H1 (cell line): ENCODE measurements at regions not wholly inside any gene's neighbourhood (a gene's known extent, or its start where the extent isn't known, plus 50 kb on each side); places are given as distances from the start of the nearest gene placed in this dataset.

Experiments used
- CTCF ChIA-PET: fragments of 300-600 bp; sonication (Branson Sonifier 250); formaldehyde crosslinking; loops from one replicate; lab custom pipeline; 2021; ENCODE audit not compliant: partially characterized antibody; lab: Charles Lee
- POLR2A ChIA-PET: fragments of 300-600 bp; sonication (Branson Sonifier 250); formaldehyde crosslinking; loops from one replicate; lab custom pipeline; 2021; ENCODE audit warnings: inconsistent platforms; ENCODE audit not compliant: partially characterized antibody; lab: Charles Lee
- DNase-seq, 2 experiments: peaks; one replicate each; pipeline versions ENCODE4 v3.0.0 to v3.0.0-alpha.2; 2010 to 2022; ENCODE audit warnings: low spot score in 2 of 2, low read depth in 1 of 2, mixed read lengths in 1 of 2
- FAIRE-seq: peaks from 2 replicates; lab custom pipeline; 2011; peaks lifted over from hg19 to GRCh38; lab: Jason Lieb, UNC
- H2AFZ ChIP-seq: 2 replicates; pipeline ENCODE4 v1.8.1; 2012; ENCODE audit warnings: low read length, inconsistent platforms
- H2AK5ac ChIP-seq: 2 replicates; pipeline ENCODE4 v1.6.1; 2013; ENCODE audit warnings: low read depth, low read length
- H2BK120ac ChIP-seq: replicated peaks from 2 replicates; pipeline ENCODE3; 2013; ENCODE audit warnings: low read depth, low read length, inconsistent platforms
- H2BK12ac ChIP-seq: 2 replicates; pipeline ENCODE4 v1.6.1; 2013; ENCODE audit warnings: low read depth, low read length
- H2BK15ac ChIP-seq: 2 replicates; pipeline ENCODE4 v1.6.1; 2013; ENCODE audit warnings: low read length
- H2BK20ac ChIP-seq: 2 replicates; pipeline ENCODE4 v1.6.1; 2013; ENCODE audit warnings: low read length
- H2BK5ac ChIP-seq: 2 replicates; pipeline ENCODE4 v1.6.1; 2013; ENCODE audit warnings: low read depth, low read length
- H3K14ac ChIP-seq: 2 replicates; pipeline ENCODE4 v1.6.1; 2013; ENCODE audit warnings: inconsistent platforms; ENCODE audit not compliant: insufficient read length
- H3K18ac ChIP-seq: 2 replicates; pipeline ENCODE4 v1.6.1; 2013; ENCODE audit warnings: low read length; ENCODE audit errors: extremely low read depth
- H3K23ac ChIP-seq: 2 replicates; pipeline ENCODE4 v1.6.1; 2013; ENCODE audit warnings: inconsistent platforms; ENCODE audit not compliant: insufficient read length
- H3K23me2 ChIP-seq: 2 replicates; pipeline ENCODE4 v1.6.1; 2013; ENCODE audit warnings: low read depth, low read length
- H3K27ac ChIP-seq: 2 replicates; pipeline ENCODE4 v1.6.1; 2011; ENCODE audit warnings: low read depth, low read length, inconsistent platforms
- H3K27me3 ChIP-seq, 4 experiments: replicated peaks in 1 of 4; 1 replicate in 1 of 4; 2 replicates in 3 of 4; pipeline versions ENCODE4 v1.6.1 to v1.8.1; 2011 to 2013; ENCODE audit warnings: low read length in 3 of 4, mild to moderate bottlenecking in 3 of 4, inconsistent platforms in 2 of 4, mixed read lengths in 2 of 4, moderate library complexity in 1 of 4; ENCODE audit not compliant: control insufficient read depth in 3 of 4, insufficient read depth in 3 of 4; ENCODE audit errors: extremely low read depth in 1 of 4
- H3K36me3 ChIP-seq, 4 experiments: 2 replicates each; pipeline versions ENCODE4 v1.6.1 to v1.8.1; 2011 to 2013; ENCODE audit warnings: mild to moderate bottlenecking in 4 of 4, low read length in 3 of 4, moderate library complexity in 2 of 4, control low read depth in 1 of 4, inconsistent platforms in 1 of 4; ENCODE audit not compliant: insufficient read depth in 4 of 4, control insufficient read depth in 2 of 4
- H3K4ac ChIP-seq: replicated peaks from 2 replicates; pipeline ENCODE3; 2013; ENCODE audit warnings: low read length, low read depth, mixed read lengths, inconsistent platforms; ENCODE audit not compliant: insufficient read length
- H3K4me1 ChIP-seq, 4 experiments: replicated peaks in 1 of 4; 1 replicate in 1 of 4; 2 replicates in 3 of 4; pipeline versions ENCODE4 v1.6.1 to v1.8.1; 2011 to 2013; ENCODE audit warnings: low read length in 3 of 4, inconsistent platforms in 2 of 4, mixed read lengths in 1 of 4; ENCODE audit not compliant: insufficient read depth in 4 of 4, control insufficient read depth in 3 of 4
- H3K4me2 ChIP-seq, 2 experiments: 2 replicates each; pipeline versions ENCODE4 v1.6.1 to v1.8.1; 2011 to 2013; ENCODE audit warnings: low read depth in 2 of 2, low read length in 2 of 2, control low read depth in 1 of 2, inconsistent platforms in 1 of 2, mild to moderate bottlenecking in 1 of 2; ENCODE audit not compliant: insufficient read depth in 1 of 2
- H3K4me3 ChIP-seq, 4 experiments: fragments of 200-600, 300-600 bp in 1 of 4; sonication (generic), shearing (Covaris generic), sonication (Bioruptor Twin) in 1 of 4; 2 replicates each; pipeline versions ENCODE4 v1.5.1 to v1.8.1; 2011 to 2016; ENCODE audit warnings: low read length in 4 of 4, low read depth in 3 of 4, control low read depth in 2 of 4, inconsistent platforms in 2 of 4, mild to moderate bottlenecking in 2 of 4, mixed read lengths in 1 of 4, moderate library complexity in 1 of 4; ENCODE audit not compliant: insufficient read depth in 2 of 4; ENCODE audit errors: extremely low read depth in 1 of 4
- H3K56ac ChIP-seq: replicated peaks from 2 replicates; pipeline ENCODE3; 2013; ENCODE audit warnings: low read depth, mild to moderate bottlenecking, mixed read lengths, low read length, inconsistent platforms; ENCODE audit not compliant: insufficient read length
- H3K79me1 ChIP-seq: 2 replicates; pipeline ENCODE4 v1.6.1; 2013; ENCODE audit warnings: low read depth, low read length, control low read depth
- H3K79me2 ChIP-seq, 2 experiments: 2 replicates each; pipeline versions ENCODE4 v1.6.1 to v1.8.1; 2012 to 2013; ENCODE audit warnings: low read length in 2 of 2, mild to moderate bottlenecking in 2 of 2, inconsistent platforms in 1 of 2; ENCODE audit not compliant: insufficient read depth in 2 of 2, control insufficient read depth in 1 of 2
- H3K9ac ChIP-seq, 4 experiments: replicated peaks in 1 of 4; 1 replicate in 1 of 4; 2 replicates in 3 of 4; pipeline versions ENCODE4 v1.6.1 to v1.8.1; 2011 to 2013; ENCODE audit warnings: low read depth in 3 of 4, low read length in 3 of 4, control low read depth in 2 of 4, mild to moderate bottlenecking in 2 of 4, moderate library complexity in 2 of 4, inconsistent platforms in 1 of 4; ENCODE audit errors: extremely low read depth in 1 of 4
- H3K9me3 ChIP-seq, 2 experiments: 2 replicates each; pipeline versions ENCODE4 v1.6.1 to v1.8.1; 2012 to 2013; ENCODE audit warnings: mild to moderate bottlenecking in 2 of 2, moderate library complexity in 2 of 2, control low read depth in 1 of 2, inconsistent platforms in 1 of 2, low read depth in 1 of 2, low read length in 1 of 2, mixed read lengths in 1 of 2; ENCODE audit not compliant: insufficient read depth in 2 of 2
- H4K20me1 ChIP-seq, 2 experiments: replicated peaks in 1 of 2; 2 replicates each; pipeline versions ENCODE3 to v1.8.1; 2011 to 2013; ENCODE audit warnings: inconsistent platforms in 2 of 2, low read length in 2 of 2, mild to moderate bottlenecking in 1 of 2; ENCODE audit not compliant: insufficient read depth in 2 of 2, control insufficient read depth in 1 of 2
- H4K5ac ChIP-seq: 2 replicates; pipeline ENCODE4 v1.6.1; 2013; ENCODE audit warnings: low read length, low read depth, mixed read lengths, inconsistent platforms; ENCODE audit not compliant: insufficient read length
- H4K8ac ChIP-seq: 2 replicates; pipeline ENCODE4 v1.8.0; 2013; ENCODE audit warnings: mild to moderate bottlenecking, moderate library complexity, low read length, inconsistent platforms; ENCODE audit not compliant: insufficient read depth; ENCODE audit errors: extremely low read depth
- H4K91ac ChIP-seq: replicated peaks from 2 replicates; pipeline ENCODE3; 2013; ENCODE audit warnings: low read length, mixed read lengths, inconsistent platforms; ENCODE audit not compliant: insufficient read length
- ASH2L ChIP-seq: fragments of 200-600, 300-600 bp; sonication (generic); IDR thresholded peaks from one replicate; pipeline ENCODE4 v1.7.1; 2017; ENCODE audit warnings: low read length
- CBX5 ChIP-seq: fragments of 300-800, 300-1000 bp; sonication (generic); IDR thresholded peaks from 2 replicates; pipeline ENCODE4 v1.7.1; 2016; ENCODE audit warnings: antibody characterized with exemption, low read length, low read depth
- CHD1 ChIP-seq: IDR thresholded peaks from 2 replicates; pipeline ENCODE4 v1.6.1; 2012; ENCODE audit warnings: low read depth, low read length, improper control_type of control experiment
- CREB1 ChIP-seq: IDR thresholded peaks from 2 replicates; pipeline ENCODE4 v1.6.1; 2012; ENCODE audit warnings: inconsistent platforms
- EGR1 ChIP-seq: IDR thresholded peaks from 2 replicates; pipeline ENCODE4 v1.6.1; 2011; ENCODE audit warnings: low read depth, low read length, borderline replicate concordance
- FOSL1 ChIP-seq: IDR thresholded peaks from 2 replicates; pipeline ENCODE4 v1.6.1; 2011; ENCODE audit warnings: mild to moderate bottlenecking, low read depth, low read length, moderate library complexity; ENCODE audit not compliant: insufficient read depth
- GTF2F1 ChIP-seq: IDR thresholded peaks from 2 replicates; pipeline ENCODE4 v1.6.1; 2012; ENCODE audit warnings: low read depth, low read length, improper control_type of control experiment, borderline replicate concordance
- JUN ChIP-seq: IDR thresholded peaks from 2 replicates; pipeline ENCODE4 v1.6.1; 2011; ENCODE audit warnings: low read depth, mild to moderate bottlenecking, improper control_type of control experiment, low read length
- KDM4A ChIP-seq: IDR thresholded peaks from one replicate; pipeline ENCODE4 v1.7.1; 2012; ENCODE audit warnings: low read depth, mild to moderate bottlenecking, moderate library complexity, low read length, inconsistent platforms; ENCODE audit not compliant: severe bottlenecking
- RAD21 ChIP-seq, 2 experiments: IDR thresholded peaks in 1 of 2; conservative IDR thresholded peaks in 1 of 2; 2 replicates each; pipeline ENCODE4 v1.6.1; 2011; ENCODE audit warnings: low read depth in 2 of 2, low read length in 2 of 2, improper control_type of control experiment in 1 of 2, inconsistent platforms in 1 of 2, mild to moderate bottlenecking in 1 of 2, moderate library complexity in 1 of 2
- RBBP5 ChIP-seq: IDR thresholded peaks from 2 replicates; pipeline ENCODE4 v1.7.1; 2012; ENCODE audit warnings: low read depth, mild to moderate bottlenecking, inconsistent platforms, low read length, moderate library complexity, borderline replicate concordance
- SIX5 ChIP-seq: IDR thresholded peaks from 2 replicates; pipeline ENCODE4 v1.6.1; 2011; ENCODE audit warnings: mild to moderate bottlenecking, low read depth, low read length
- SRF ChIP-seq: IDR thresholded peaks from 2 replicates; pipeline ENCODE4 v1.6.1; 2011; ENCODE audit warnings: mild to moderate bottlenecking, low read depth, low read length, moderate library complexity
- TAF7 ChIP-seq: optimal IDR thresholded peaks from 2 replicates; pipeline ENCODE3; 2011; ENCODE audit warnings: low read depth, mild to moderate bottlenecking, inconsistent platforms, low read length, moderate library complexity, borderline replicate concordance
- TBP ChIP-seq: IDR thresholded peaks from 2 replicates; pipeline ENCODE4 v1.6.1; 2011; ENCODE audit warnings: low read depth, low read length, improper control_type of control experiment
- YY1 ChIP-seq: IDR thresholded peaks from 2 replicates; pipeline ENCODE4 v1.6.1; 2011; ENCODE audit warnings: low read depth, mild to moderate bottlenecking, low read length
- WGBS, 2 experiments: shearing (Covaris generic) in 1 of 2; methylation state at CpG; one replicate each; pipeline versions ENCODE4 v1.1.6 to v1.1.7; 2013 to 2015; ENCODE audit warnings: low lambda C conversion rate in 2 of 2, mixed read lengths in 2 of 2, inconsistent platforms in 1 of 2, low coverage in 1 of 2, missing lambda C conversion rate in 1 of 2; ENCODE audit not compliant: insufficient replicate concordance in 2 of 2, insufficient coverage in 1 of 2, insufficient read length in 1 of 2; ENCODE audit errors: extremely low coverage in 1 of 2, missing lambda C conversion rate in 1 of 2; 5-methylcytosine and 5-hydroxymethylcytosine counted together

GRCh38 chr21:35697321-35697808, 363.0 kb downstream of the SETD4 start:
- Histone ChIP-seq H3K4me1 (no peaks in the 10 kb centered on the region), H3K79me1 (no peaks in the 10 kb centered on the region), H3K23ac (no peak overlapping the region), H4K91ac (no peak overlapping the region), H3K36me3 (no peaks in the 10 kb centered on the region), H4K8ac (no peak overlapping the region), H3K18ac (no peak overlapping the region), H3K9me3 (no peaks in the 10 kb centered on the region), H2BK20ac (no peak overlapping the region), H3K23me2 (no peaks in the 10 kb centered on the region), H2BK120ac (no peak overlapping the region), H4K5ac (no peak overlapping the region), H2BK12ac (no peak overlapping the region), H2AK5ac (no peak overlapping the region), H3K79me2 (no peaks in the 10 kb centered on the region), H3K4me2 (no peak overlapping the region), H3K56ac (no peak overlapping the region), H3K9ac (no peak overlapping the region), H3K27me3 (no peaks in the 10 kb centered on the region), H3K14ac (no peak overlapping the region), H2BK5ac (no peak overlapping the region), H3K27ac (no peak overlapping the region), H4K20me1 (no peaks in the 10 kb centered on the region), H2AFZ (no peak overlapping the region), H3K4me3 (no peak overlapping the region), H3K4ac (no peak overlapping the region), H2BK15ac (no peak overlapping the region)
- CTCF ChIA-PET, result no interaction called here
- POLR2A ChIA-PET, result no interaction called here
- FAIRE-seq (no peak), DNase-seq (no peak)
- WGBS, 2 experiments, result 96% methylated on average over 3 of the region's 3 CpGs; no CpG with 5 or more reads in 1 of the 2 experiments
- TF ChIP-seq RBBP5 (no peak), JUN (no peak), TAF7 (no peak), TBP (no peak), CREB1 (no peak), YY1 (no peak), EGR1 (no peak), SIX5 (no peak), SRF (no peak), FOSL1 (no peak), CHD1 (no peak), GTF2F1 (no peak), ASH2L (no peak), KDM4A (no peak), CBX5 (no peak), RAD21 (IDR thresholded peaks at IDR 0.05 in 1 of 2, conservative IDR thresholded peaks at IDR 0.05 in 1 of 2; ENCODE audit: low read depth in 2 of 2, low read length in 2 of 2) (no peak)
